ENCODE measurements at regions not wholly inside any gene's neighbourhood (a gene's known extent, or its start where the extent isn't known, plus 50 kb on each side); places are given as distances from the start of the nearest gene placed in this dataset.
A peak's percentile ranks its signal among the peaks of the same experiment; 100 is the strongest.

DNA sequence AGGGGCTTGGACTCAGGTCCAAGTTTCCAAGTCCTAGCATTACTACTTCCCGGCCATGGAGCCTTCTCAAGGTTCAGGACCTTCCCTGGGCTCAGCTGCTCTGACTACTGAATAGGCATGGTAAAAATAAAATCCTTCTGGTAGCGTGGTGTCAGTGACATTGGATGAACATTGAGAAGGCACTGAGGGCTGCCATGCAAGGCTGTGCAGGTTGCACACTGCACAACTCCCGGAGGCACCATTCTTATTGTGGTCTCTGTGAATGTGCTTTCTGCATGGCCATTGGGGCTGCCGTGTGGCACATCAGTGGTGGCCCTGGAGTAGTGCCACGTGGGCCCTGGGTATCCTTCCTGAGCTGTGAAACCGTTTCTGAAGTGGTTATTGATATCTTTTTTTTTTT lies 250.2 kb upstream of the CIBAR2 start:
- DNase-seq (ENCODE audit: low spot score), result no peak

DNA sequence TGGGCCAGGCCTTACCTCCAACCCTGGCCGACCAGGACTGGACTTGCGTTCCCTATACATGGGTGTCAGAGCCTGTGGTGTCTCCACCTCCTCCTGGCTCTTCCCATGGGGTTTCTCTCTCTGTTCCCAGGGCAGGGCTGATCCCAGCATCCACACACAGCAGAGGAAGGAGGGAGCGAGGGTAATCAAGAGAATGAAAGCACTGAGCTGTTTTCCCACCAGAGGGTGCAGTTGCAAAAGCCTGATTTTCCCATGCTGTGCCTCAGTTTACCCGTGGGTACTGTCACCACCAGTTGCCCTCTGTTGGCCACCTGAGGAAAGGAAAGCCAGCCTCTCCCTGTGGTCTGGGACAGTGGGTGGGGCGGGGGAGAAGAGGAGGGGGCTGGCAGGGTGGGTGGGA lies 249.7 kb upstream of the GSE1 start:
- DNase-seq (ENCODE audit: low spot score), result no peak

DNA sequence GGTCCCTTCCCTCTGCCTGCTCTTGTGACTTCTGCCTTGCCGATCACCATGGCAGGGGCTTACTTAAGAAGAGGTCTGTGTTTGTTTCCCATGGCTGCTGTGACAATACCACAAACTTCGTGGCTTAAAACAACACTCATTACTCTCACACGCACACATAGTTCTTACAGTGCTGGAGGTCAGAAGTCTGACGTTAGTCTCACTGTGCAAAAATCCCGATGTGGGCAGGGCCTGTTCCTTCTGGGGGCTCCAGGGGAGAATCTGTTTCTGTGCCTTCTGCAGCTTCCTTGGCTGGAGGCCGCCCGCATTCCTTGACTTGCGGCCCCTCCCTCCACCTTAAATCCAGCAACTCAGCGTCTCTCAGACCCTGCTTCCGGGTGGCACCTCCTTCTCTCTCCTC lies 249.2 kb upstream of the GSE1 start:
- no peak for DNase-seq (ENCODE audit: low spot score)

DNA sequence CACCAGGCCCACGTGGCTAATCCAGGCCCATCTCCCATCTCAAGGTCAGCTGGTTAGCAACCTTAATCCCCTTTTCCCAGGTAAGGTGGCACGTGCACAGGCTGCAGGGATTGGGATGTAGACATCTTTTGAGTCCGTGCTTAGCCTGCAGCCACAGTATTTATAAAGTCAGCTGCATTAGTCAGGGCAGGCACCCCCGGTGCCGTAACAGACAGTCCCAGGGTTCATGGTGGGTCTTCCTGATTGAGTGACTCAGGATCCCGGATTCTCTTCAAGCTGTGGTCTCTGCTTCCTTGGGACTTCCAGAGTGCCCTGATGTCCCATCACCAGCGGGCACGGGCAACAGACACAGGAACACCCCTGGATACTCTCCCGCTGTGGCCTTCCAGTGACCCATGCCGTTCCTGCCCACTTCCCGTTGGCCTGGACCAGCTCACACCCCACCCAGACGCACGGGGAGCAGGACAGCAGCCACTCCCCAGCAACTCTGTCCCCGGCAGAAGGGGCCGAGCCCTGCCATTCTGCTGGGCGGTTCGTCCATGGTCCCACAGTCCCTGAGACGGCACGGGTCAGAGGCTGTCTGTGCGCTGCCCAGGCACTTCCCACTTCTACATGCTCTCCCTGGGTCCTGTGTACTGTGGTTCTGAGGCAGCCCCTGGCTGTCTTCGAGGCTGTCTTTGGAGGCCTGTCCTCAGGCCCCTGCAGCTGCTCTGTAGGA lies 248.6 kb upstream of the GSE1 start:
- DNase-seq (ENCODE audit: low spot score), result no peak

DNA sequence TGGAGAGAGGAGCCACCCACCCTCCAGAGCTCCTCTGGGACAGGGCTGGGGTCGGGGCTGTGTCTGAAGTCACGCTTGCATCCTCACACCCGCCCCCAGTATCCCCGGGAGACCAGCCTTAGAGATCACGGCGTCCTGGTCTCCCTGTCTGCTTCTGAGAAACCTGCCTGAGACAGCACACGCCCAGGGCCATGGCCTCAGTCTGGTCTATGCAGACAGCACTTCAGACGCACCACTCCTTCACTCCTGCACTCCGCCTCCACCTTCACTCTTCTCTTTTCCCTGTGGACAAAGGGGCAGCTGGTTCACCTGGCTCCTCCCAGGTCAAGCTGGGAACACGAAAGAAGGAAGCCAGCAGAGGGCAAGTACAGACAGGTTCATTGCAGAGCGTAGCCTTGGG lies 248.0 kb upstream of the GSE1 start:
- DNase-seq (ENCODE audit: low spot score), result no peak

DNA sequence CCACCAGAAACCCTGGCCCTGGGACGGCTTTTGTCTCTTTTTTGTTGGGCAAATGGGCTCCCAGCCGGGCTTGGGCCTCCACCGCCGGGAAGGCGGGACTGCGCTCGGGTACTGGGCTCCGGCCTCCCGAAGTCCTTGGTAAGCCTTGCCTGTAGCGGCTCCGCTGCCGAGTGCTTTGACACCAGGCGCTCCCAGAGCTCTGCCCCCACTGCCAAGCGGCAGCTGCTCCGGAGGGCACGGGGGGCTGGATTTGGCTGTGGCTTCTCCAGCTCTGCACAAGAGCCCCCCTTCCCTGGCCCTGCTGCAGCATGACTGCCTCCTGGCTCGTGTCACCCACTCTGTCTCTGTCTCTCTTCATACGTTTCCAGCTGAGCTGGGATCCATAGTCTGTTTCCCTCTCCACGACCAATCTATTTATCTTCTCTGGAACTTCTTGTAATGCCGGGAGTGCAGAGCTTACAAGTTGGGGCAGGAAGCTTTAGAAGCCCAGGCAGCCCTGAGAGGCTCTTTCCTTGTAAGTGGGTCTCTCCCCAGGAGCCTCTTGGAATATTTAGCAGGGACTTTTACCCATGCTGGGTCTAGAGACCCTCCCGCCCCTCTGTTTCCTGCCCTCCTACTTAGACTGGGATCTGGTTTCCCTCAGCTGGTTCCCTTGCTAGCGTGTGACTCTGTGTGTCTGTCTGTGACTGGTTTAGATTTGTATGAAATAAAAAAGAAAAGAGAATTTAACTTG lies 246.9 kb upstream of the GSE1 start:
- no peak for DNase-seq (ENCODE audit: low spot score)

DNA sequence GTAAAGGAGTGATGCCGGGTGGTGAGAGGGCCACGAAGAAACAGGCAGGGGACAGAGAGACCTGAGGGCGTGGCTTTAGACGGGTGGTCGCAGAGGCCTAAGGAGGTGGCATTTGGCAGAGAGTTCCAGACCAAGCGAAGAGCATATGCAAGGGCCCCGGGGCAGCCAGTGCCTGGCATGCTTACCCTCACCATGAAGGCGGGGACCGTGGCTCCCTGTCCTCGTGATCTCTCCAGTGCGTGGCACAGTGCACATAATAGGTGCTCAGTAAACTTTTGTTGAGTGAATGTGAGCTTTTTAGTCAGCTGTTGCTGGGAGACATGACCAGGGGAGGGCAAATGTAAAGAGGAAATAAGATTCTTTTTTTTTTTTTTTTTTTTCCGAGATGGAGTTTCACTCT lies 245.6 kb upstream of the GSE1 start:
- no peak for DNase-seq (ENCODE audit: low spot score)

DNA sequence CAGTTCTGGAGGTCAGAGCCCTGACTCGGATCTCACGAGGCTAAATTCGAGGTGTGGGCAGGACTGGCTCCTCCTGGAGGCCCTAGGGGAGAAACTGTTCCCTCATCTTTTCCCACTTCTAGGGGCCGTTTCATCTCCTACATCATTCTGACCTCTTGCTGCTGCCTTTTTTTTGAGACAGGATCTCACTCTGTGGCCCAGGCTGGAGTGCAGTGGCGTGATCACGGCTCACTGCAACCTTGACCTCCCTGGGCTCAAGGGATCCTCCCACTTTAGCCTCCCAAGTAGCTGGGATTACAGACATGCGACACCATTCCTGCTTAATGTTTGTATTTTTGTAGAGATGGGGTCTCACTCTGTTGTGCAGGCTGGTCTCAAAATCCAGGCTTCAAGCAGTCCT lies 244.1 kb upstream of the GSE1 start:
- no peak for DNase-seq (ENCODE audit: low spot score)

DNA sequence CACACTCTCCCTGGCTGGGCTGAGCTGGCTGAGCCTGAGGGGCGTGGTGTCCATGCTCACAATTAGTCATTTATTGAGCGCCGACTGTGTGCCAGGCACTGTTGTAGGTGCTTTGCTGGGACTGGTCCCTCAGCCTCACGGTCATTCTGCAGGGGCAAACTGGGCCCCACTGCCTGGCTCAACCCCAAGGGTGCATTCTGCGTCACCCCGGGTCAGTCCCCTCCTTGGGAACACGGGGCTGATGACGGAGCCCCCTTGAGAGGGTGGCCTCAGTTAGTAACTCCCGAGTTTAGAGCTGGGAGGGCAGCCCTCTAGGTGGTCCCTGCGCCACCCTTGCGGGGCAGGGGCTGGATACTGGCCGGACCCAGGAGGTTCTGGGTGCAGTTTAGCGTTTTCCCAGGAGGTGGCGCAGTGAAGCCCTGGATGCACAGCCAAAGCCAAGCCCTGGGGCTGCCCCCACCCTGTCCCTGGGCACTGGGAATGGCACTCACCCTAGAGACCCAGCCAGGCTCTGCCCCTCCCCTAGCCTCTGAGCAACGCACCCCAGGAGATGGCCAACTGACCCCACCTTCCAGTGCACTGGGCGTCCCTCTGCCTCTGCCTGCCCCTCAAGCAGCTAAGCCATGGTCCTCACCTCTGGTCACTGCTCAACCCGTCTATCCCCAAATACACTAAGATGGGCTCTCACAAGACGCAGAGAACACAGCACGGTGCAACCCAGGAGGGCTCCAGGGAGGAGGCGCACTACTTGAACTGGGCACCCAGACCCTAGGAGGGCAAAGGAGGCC lies 243.2 kb upstream of the GSE1 start:
- DNase-seq (ENCODE audit: low spot score), result peak; percentile 74

DNA sequence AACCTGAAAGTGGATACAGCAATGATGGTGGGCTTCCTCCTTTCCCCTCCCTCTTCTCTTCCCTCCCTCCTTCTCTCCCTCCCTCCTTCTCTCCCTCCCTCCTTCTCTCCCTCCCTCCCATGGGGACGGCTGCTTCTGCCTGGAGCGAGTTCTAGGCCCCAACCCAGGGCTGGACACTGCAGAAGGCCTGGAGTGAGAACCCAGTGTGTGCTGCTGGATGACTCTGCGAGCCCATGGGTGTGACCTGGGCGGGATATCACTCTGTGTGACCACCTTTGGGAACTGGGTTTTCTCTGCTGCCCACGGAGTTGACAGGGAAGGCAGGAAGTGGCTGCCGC lies 242.6 kb upstream of the GSE1 start:
- DNase-seq (ENCODE audit: low spot score), result no peak

DNA sequence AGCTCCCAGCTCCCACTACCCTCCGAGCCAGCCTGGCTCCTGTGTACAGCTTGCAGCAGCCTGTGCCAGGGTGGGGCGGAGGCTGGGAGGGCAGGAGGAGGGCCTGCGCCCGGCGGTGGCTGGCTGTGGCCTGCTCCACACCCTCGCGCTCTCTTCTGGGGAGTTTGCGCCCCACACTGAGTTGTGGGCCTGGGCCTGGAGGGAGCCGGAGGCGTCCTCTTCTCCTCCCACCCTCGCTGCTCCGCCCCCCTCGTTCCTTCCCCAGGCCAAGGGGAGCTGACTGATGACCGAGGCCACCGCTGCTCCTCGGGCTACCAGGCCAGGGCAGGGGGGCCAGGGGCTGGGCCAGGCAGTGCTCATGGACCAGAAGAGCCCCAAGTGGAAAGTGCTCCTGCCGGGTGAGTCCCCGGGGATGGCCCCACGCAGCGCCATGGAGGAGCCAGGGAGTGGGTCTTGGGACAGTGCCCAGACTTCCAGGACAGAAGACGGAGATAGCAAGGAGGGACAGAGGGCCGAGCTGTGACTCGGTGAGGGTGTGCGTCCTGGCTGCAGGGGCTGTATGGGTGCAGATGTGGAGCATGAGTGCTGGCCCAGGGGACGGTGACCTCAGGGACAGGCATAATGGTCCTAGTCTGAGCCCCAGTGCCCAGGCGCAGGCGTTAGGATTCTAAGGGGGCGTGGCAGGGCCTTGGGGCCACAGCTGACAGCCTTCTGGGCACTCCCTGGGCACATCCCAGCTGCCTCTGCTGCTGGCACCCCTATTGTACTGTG lies 242.1 kb upstream of the GSE1 start:
- DNase-seq (ENCODE audit: low spot score), result peak; percentile 78

DNA sequence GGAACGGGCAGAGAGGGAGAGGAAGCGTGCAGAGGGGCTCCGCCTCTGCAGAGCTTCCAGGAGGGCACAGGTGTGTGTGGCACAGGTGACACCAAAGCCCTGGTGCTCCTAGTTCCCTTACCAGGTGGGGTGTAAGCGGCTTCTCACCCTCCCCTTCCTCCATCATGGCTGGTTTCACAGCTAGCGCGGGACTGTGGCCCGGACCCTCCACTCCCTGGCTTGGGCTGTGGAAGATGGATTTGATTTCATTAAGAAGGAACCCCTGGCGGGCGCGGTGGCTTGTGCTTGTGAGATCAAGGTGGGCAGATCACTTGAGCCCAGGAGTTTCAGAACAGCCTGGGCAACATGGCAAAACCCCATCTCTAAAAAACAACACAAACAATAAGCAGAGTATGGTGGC lies 241.2 kb upstream of the GSE1 start:
- no peak for DNase-seq (ENCODE audit: low spot score)

DNA sequence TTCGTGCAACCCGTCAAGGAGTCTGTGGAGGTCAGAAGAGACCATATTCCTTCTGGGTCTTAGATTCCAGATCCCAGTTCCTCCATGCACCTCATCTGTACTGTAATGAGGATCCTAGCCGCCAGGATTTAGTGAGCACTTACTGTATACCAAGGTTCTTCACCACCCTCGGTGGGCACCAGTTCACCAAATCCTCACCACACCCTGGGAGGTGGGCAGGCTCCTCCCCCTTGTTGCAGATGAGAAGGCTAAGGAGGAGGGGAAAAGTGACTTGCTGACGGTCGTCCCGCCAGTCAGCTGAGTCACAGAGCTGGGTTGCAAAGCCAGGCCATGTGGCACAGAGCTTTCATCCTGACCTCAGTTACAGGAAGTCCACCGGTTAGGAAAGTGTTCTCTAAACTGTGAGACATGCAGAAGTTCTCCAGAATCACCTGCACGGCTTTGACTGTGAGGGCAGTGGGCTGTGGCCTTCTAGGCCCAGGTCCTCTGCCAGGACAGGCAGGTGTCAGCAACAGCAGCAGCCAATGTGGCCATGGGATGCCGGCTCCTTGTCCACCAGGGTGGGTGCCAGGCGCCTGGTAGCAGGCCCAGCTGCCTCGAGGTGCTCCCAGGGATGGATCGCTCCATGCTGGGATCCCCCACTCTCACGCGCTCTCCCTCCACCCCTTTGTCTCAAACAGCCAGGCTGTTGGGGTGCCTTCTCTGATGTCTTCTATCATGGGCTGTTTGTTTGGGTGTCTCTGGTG lies 240.3 kb upstream of the GSE1 start:
- peak; percentile 70 for DNase-seq (ENCODE audit: low spot score)

DNA sequence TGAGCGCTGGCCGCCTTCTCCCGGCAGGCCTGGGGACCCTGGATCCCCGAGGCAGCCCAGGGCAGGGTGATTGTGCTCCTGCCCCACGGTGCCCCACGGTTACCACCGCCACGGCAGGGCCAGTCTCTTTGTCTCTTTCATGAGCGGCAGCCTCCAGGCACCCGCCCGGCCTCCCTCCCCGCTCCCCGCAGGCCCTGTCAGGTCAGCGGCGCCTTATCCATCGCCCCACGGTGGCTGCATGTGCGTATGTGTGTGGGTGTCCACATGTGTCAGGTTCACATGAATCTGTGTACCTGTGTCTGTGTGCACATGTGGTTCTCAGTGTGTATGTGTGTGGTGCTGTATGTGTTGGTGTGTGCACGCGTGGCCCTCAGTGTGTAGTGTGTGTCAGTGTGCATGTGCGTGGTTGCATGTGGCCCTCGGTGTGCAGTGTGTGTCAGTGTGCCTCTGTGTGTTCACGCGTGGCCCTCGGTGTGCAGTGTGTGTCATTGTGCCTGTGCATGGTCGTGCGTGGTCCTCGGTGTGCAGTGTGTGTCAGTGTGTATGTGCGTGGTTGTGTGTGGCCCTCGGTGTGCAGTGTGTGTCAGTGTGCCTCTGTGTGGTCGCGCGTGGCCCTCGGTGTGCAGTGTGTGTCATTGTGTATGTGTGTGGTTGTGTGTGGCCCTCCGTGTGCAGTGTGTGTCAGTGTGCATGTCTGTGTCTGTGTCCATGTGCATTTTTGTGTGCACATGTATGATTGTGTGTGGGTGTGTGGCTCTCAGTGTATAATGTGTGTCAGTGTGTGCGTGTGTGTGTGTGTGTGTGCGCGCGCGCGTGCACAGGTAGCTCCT lies 239.2 kb upstream of the GSE1 start:
- DNase-seq (ENCODE audit: low spot score), result no peak

DNA sequence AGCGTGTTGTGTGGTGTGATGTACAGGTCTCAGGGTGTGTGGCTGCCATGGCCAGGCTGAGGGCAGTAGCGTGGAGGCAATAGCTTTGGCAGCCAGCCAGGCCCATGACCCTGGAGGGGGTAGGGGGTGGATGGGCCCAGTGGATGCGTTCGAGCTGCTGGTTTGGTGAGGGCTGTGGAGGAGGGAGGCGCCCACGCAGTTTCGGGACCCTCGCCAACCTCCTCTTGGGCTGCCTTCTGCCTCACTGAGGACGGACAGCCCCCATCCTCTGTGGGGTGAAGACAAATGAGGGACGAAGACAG lies 238.6 kb upstream of the GSE1 start:
- DNase-seq (ENCODE audit: low spot score), result no peak

DNA sequence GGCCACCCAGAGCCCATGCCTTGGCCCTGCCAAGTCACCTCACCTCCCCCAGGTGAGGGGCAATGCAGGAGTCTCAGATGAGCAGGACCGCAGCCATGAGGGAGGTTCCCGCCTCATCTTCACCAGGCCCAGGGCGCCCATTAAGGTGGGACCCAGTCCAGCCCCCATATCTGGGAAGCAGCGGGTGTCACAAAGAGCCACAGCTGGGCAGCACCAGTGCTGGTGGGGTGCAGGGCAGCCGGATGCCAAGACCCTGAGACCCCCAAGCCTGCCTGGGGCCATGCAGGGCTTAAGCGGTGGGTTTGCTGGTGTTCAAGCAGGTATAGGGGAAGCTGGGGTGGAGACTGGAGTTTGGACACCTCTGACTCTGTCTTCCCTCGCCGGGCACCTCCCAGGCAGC lies 237.8 kb upstream of the GSE1 start:
- DNase-seq (ENCODE audit: low spot score), result no peak

DNA sequence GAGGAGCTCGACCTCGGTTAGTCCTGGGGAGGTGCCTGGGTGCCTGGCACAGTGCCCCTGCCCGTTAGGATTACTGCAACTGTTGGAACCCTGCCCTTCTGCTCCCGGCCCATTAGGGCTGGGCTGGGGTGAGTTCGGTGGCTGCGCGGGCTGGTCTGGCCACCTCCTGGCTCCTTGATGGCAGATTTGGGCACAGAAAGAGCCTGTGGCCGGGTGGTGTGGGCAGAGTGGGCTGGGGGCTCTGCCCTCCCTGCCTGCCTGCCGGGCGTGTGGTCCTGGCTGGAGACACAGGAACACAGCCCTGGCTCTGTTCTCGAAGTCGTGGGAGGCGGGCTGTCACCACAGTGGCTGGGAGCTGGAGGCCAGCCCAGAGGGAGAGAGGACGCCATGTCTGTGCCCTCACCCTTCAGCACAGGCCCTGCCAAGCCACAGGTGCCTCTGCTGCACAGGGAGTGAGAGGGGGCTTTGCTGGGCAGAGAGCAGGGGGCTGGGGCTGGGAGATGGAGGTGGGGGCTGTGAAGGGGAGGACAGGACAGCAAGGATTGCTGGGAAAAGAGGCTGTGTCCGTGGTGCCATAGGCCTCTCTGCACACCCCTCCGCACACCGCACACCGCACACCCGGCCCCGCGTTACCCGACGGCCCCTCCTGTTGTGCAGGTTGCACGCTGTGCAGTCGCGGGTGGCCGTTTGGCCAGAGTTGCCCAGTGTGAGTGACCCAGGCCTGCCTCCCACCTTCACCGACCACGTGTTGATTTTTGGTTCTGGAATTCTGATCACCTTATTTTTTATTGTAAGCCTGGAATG lies 236.6 kb upstream of the GSE1 start:
- DNase-seq (ENCODE audit: low spot score), result peak; percentile 49

DNA sequence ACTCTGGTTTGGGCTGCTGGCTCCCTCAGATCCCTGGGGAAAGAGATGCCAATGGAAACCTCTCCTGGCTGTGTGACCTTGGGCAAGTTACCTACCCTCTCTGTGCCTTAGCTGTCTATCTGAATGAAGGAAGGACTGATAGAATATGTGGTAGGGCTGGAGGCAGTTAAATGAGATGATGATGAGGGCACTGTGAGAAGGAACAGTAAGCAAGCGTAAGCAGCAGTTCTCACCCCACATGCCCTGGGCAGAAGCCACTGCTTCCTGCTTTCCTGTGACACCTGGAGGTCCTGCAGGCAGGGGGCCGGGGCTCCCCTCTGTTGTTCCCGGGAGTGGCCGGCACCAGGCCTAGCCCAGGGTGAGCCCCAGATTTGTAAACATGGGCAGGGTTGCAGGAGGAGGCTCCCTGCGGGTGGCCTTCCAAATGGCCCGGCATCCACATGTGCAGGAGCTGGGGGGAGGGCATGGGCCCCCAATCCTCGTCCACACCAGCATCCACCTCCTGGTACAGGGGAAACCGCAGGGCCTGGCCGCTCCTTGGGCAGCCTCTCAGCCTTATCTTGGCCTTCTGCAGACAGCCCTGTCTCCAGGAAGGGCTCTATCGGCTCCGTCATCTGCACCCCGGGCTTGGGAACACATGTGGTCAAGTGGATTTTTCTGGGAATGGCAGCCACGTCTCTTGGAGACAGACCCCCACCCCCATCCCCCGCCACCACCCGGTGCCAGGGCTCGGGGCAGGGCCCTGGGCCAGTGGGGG lies 235.6 kb upstream of the GSE1 start:
- peak; percentile 56 for DNase-seq (ENCODE audit: low spot score)

All from hematopoietic multipotent progenitor cell treated with erythropoietin and hydrocortisone succinate and interleukin-3 and kit ligand, for 15 days (in vitro differentiated cells).